HCT116 (cell line): ENCODE measurements at regions not wholly inside any gene's neighbourhood (a gene's known extent, or its start where the extent isn't known, plus 50 kb on each side); places are given as distances from the start of the nearest gene placed in this dataset.

ENCODE experiments used
- ATAC-seq: fragments of 200-7000 bp; cut with Tn5 transposase; 2 replicates; pipeline ENCODE4 v1.9.1; 2020; ENCODE audit warnings: mild to moderate bottlenecking, moderate library complexity
- BruUV-seq: library from RNA; stranded (reverse); fragments of 400-500 nt; replicated peaks from 2 replicates; lab custom pipeline; 2021; lab: Mats Ljungman, UMichigan
- CTCF ChIA-PET: fragments of 300-600 bp; sonication (Branson Sonifier 250); formaldehyde crosslinking; loops from one replicate; lab custom pipeline; 2021; ENCODE audit warnings: antibody characterized with exemption; lab: Charles Lee
- POLR2A ChIA-PET: fragments of 300-600, 350-600 bp; sonication (Branson Sonifier 250); formaldehyde crosslinking; loops from one replicate; lab custom pipeline; 2021; ENCODE audit warnings: antibody characterized with exemption; lab: Charles Lee
- RAD21 ChIA-PET, 2 experiments: fragments of 300-600 bp; sonication (Branson Sonifier 250); formaldehyde crosslinking; loops; one replicate each; lab custom pipeline; 2023; ENCODE audit warnings: low total read pairs in 2 of 2; ENCODE audit not compliant: uncharacterized antibody in 2 of 2, unreplicated experiment in 2 of 2, low non-redundant PET in 1 of 2; lab: Charles Lee
- DNase-seq: peaks from one replicate; pipeline ENCODE4 v3.0.0-alpha.2; 2010; ENCODE audit warnings: low read depth, low spot score
- H2AFZ ChIP-seq: fragments of 200-600 bp; shearing (Covaris generic), sonication (generic); 2 replicates; pipeline ENCODE4 v1.6.1; 2017; ENCODE audit warnings: low read depth, mixed run types, mixed read lengths, antibody characterized with exemption, low read length; ENCODE audit not compliant: poor library complexity, severe bottlenecking
- H3K27ac ChIP-seq: 2 replicates; pipeline ENCODE4 v1.5.1; 2012; ENCODE audit warnings: low read depth, low read length
- H3K27me3 ChIP-seq: fragments of 200-600 bp; sonication (generic); 2 replicates; pipeline ENCODE4 v1.6.1; 2016; ENCODE audit warnings: mixed run types, low read length, mixed read lengths; ENCODE audit not compliant: insufficient read depth
- H3K36me3 ChIP-seq, 2 experiments: fragments of 200-500 bp in 1 of 2; fragments of 200-600 bp in 1 of 2; sonication (Bioruptor generic) in 1 of 2; sonication (generic) in 1 of 2; 2 replicates each; pipeline versions ENCODE4 v1.5.1 to v1.6.1; 2014 to 2016; ENCODE audit warnings: low read length in 2 of 2, inconsistent platforms in 1 of 2, mixed read lengths in 1 of 2, mixed run types in 1 of 2; ENCODE audit not compliant: insufficient read depth in 2 of 2, control insufficient read depth in 1 of 2
- H3K4me1 ChIP-seq, 2 experiments: fragments of 200-600 bp in 1 of 2; sonication (generic) in 1 of 2; 2 replicates each; pipeline versions ENCODE4 v1.5.1 to v1.6.1; 2012 to 2017; ENCODE audit warnings: low read length in 2 of 2, inconsistent platforms in 1 of 2, mild to moderate bottlenecking in 1 of 2, mixed read lengths in 1 of 2, mixed run types in 1 of 2, moderate library complexity in 1 of 2; ENCODE audit not compliant: insufficient read depth in 2 of 2, control insufficient read depth in 1 of 2
- H3K4me2 ChIP-seq: fragments of 200-600 bp; sonication (generic); 2 replicates; pipeline ENCODE4 v1.6.1; 2017; ENCODE audit warnings: mixed run types, low read length, mixed read lengths
- H3K4me3 ChIP-seq, 2 experiments: fragments of 200-600 bp in 1 of 2; sonication (generic) in 1 of 2; replicated peaks in 1 of 2; 2 replicates each; pipeline ENCODE4 v1.5.1; 2011 to 2016; ENCODE audit warnings: low read length in 2 of 2, control low read depth in 1 of 2, low read depth in 1 of 2, mild to moderate bottlenecking in 1 of 2, mixed read lengths in 1 of 2, mixed run types in 1 of 2
- H3K79me2 ChIP-seq: fragments of 200-600 bp; sonication (generic); 2 replicates; pipeline ENCODE4 v1.6.1; 2017; ENCODE audit warnings: mild to moderate bottlenecking, mixed run types, low read length, moderate library complexity, mixed read lengths; ENCODE audit not compliant: insufficient read depth
- H3K9ac ChIP-seq: fragments of 200-600 bp; sonication (generic); 2 replicates; pipeline ENCODE4 v1.6.1; 2016; ENCODE audit warnings: low read length, mixed read lengths
- H3K9me2 ChIP-seq: fragments of 200-600 bp; sonication (generic), shearing (Covaris generic); 2 replicates; pipeline ENCODE4 v1.6.1; 2017; ENCODE audit warnings: mixed run types, mild to moderate bottlenecking, moderate library complexity; ENCODE audit not compliant: insufficient read depth
- H3K9me3 ChIP-seq, 2 experiments: fragments of 200-500 bp in 1 of 2; fragments of 200-600 bp in 1 of 2; sonication (Bioruptor generic) in 1 of 2; sonication (generic) in 1 of 2; 2 replicates each; pipeline ENCODE4 v1.6.1; 2014 to 2017; ENCODE audit warnings: low read length in 2 of 2, mixed read lengths in 2 of 2, inconsistent platforms in 1 of 2, low read depth in 1 of 2, mild to moderate bottlenecking in 1 of 2, mixed run types in 1 of 2, moderate library complexity in 1 of 2; ENCODE audit not compliant: control insufficient read depth in 1 of 2, insufficient read depth in 1 of 2
- H4K20me1 ChIP-seq: fragments of 200-600 bp; sonication (generic), shearing (Covaris generic); 2 replicates; pipeline ENCODE4 v1.6.1; 2017; ENCODE audit warnings: mixed run types, mild to moderate bottlenecking, moderate library complexity; ENCODE audit not compliant: insufficient read depth
- ATF3 ChIP-seq: IDR thresholded peaks from 2 replicates; pipeline ENCODE4 v1.6.1; 2012
- CBX3 ChIP-seq: IDR thresholded peaks from 2 replicates; pipeline ENCODE4 v1.6.1; 2012; ENCODE audit warnings: low read depth
- CEBPB ChIP-seq: IDR thresholded peaks from 2 replicates; pipeline ENCODE4 v1.6.1; 2012; ENCODE audit warnings: low read depth
- CTCF ChIP-seq, 3 experiments: fragments of 200-600 bp in 1 of 3; sonication (generic) in 1 of 3; IDR thresholded peaks in 2 of 3; conservative IDR thresholded peaks in 1 of 3; 2 replicates each; pipeline ENCODE4 v1.5.1; 2012 to 2017; ENCODE audit warnings: low read depth in 2 of 3, low read length in 2 of 3, antibody characterized with exemption in 1 of 3, borderline replicate concordance in 1 of 3, control low read depth in 1 of 3, mild to moderate bottlenecking in 1 of 3, mixed read lengths in 1 of 3, mixed run types in 1 of 3, moderate library complexity in 1 of 3; ENCODE audit not compliant: insufficient read depth in 1 of 3
- ELF1 ChIP-seq: IDR thresholded peaks from 2 replicates; pipeline ENCODE4 v1.6.1; 2012; ENCODE audit warnings: low read depth, borderline replicate concordance
- EZH2phosphoT487 ChIP-seq: fragments of 200-600 bp; IDR thresholded peaks from 2 replicates; pipeline ENCODE4 v1.6.1; 2018; ENCODE audit warnings: antibody characterized with exemption, borderline replicate concordance
- FOSL1 ChIP-seq: IDR thresholded peaks from 2 replicates; pipeline ENCODE4 v1.6.1; 2012; ENCODE audit warnings: low read depth
- JUND ChIP-seq: IDR thresholded peaks from 2 replicates; pipeline ENCODE4 v1.6.1; 2012
- MAX ChIP-seq: IDR thresholded peaks from 2 replicates; pipeline ENCODE4 v1.6.1; 2012
- POLR2A ChIP-seq: IDR thresholded peaks from 2 replicates; pipeline ENCODE4 v1.7.0; 2011; ENCODE audit warnings: borderline replicate concordance; ENCODE audit not compliant: insufficient read depth, insufficient read length; ENCODE audit errors: extremely low read depth
- POLR2AphosphoS5 ChIP-seq: IDR thresholded peaks from 2 replicates; pipeline ENCODE4 v1.6.1; 2011; ENCODE audit warnings: mild to moderate bottlenecking, low read depth, low read length, moderate library complexity
- RAD21 ChIP-seq: IDR thresholded peaks from 2 replicates; pipeline ENCODE4 v1.6.1; 2012; ENCODE audit warnings: low read depth, mild to moderate bottlenecking
- SIN3A ChIP-seq: IDR thresholded peaks from 2 replicates; pipeline ENCODE4 v1.6.1; 2012; ENCODE audit warnings: low read depth
- TCF7L2 ChIP-seq: IDR thresholded peaks from 2 replicates; pipeline ENCODE4 v1.7.0; 2011; ENCODE audit warnings: borderline replicate concordance, inconsistent platforms; ENCODE audit not compliant: insufficient read depth, insufficient read length; ENCODE audit errors: extremely low read depth
- YY1 ChIP-seq: IDR thresholded peaks from 2 replicates; pipeline ENCODE4 v1.6.1; 2011; ENCODE audit warnings: low read length, low read depth, moderate library complexity, mild to moderate bottlenecking; ENCODE audit not compliant: insufficient replicate concordance; ENCODE audit errors: extremely low read depth
- ZBTB33 ChIP-seq: IDR thresholded peaks from 2 replicates; pipeline ENCODE4 v1.6.1; 2011; ENCODE audit warnings: mild to moderate bottlenecking, low read length, moderate library complexity; ENCODE audit not compliant: insufficient replicate concordance; ENCODE audit errors: extremely low read depth
- ZFX ChIP-seq: fragments of 450-650 bp; IDR thresholded peaks from 2 replicates; pipeline ENCODE4 v1.6.1; 2017
- ZNF274 ChIP-seq: fragments of 200-500 bp; sonication (Bioruptor generic); IDR thresholded peaks from 2 replicates; pipeline ENCODE4 v1.6.1; 2014; ENCODE audit warnings: mild to moderate bottlenecking, low read depth, low read length, inconsistent platforms
- intact Hi-C: fragments of 100-400 bp; cut with micrococcal nuclease; formaldehyde crosslinking; loops from 2 replicates; pipeline ENCODE4 v1.10.0; 2022

GRCh38 chr6:48032151-48032550, 78.8 kb downstream of the PTCHD4 start:
- no peak for DNase-seq
- Histone ChIP-seq H3K4me3 (no peak overlapping the region), H2AFZ (no peak overlapping the region), H3K4me2 (no peak overlapping the region), H3K36me3 (no peaks in the 10 kb centered on the region), H3K27me3 (no peaks in the 10 kb centered on the region), H3K4me1 (no peaks in the 10 kb centered on the region), H4K20me1 (no peaks in the 10 kb centered on the region), H3K9ac (no peak overlapping the region), H3K9me3 (no peaks in the 10 kb centered on the region), H3K9me2 (no peaks in the 10 kb centered on the region), H3K79me2 (no peaks in the 10 kb centered on the region), H3K27ac (no peak overlapping the region)
- BruUV-seq = no TSS peak
- CTCF ChIA-PET = no interaction called here
- TF ChIP-seq ZNF274 (no peak), ZFX (no peak), SIN3A (no peak), CTCF (IDR thresholded peaks at IDR 0.05 in 2 of 3, conservative IDR thresholded peaks at IDR 0.05 in 1 of 3; ENCODE audit: borderline replicate concordance in 1 of 3, insufficient read depth in 1 of 3, low read depth in 2 of 3, low read length in 2 of 3) (no peak), POLR2AphosphoS5 (no peak), ELF1 (no peak), YY1 (no peak), TCF7L2 (no peak), RAD21 (no peak), ZBTB33 (no peak), FOSL1 (no peak), POLR2A (no peak), CEBPB (no peak), MAX (no peak), EZH2phosphoT487 (no peak), JUND (no peak), ATF3 (no peak), CBX3 (no peak)
- no peak for ATAC-seq
- intact Hi-C loops = no loop called here
- POLR2A ChIA-PET = no interaction called here
- RAD21 ChIA-PET = no interaction called here
